ENCODE measurements at regions not wholly inside any gene's neighbourhood (a gene's known extent, or its start where the extent isn't known, plus 50 kb on each side); places are given as distances from the start of the nearest gene placed in this dataset.

DNA sequence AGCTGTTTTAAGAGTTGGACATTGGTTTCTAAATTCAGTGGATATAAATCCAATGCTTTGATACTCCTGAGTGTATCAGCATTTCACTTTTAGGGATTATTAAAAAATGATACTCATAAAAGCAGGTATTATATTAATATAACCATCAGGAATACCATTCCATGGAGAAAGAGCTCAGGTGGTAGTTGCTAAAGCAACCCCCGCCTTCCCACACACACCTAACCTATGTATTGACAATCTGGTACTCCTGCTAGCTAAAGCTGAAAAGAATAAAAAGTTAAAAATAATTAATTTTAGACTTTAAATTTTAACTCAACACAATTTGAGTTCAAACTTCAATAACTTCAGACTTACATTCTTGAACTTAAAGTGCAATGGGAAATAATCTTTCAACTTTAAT, 717.1 kb upstream of the HS3ST1 start (continued):
- TF ChIP-seq KLF12 (CRISPR knock-in tag; IDR thresholded peaks at IDR 0.05; ENCODE audit: borderline replicate concordance) (no peak), ARID2 (CRISPR knock-in tag; IDR thresholded peaks at IDR 0.05; ENCODE audit: borderline replicate concordance) (no peak), SOX5 (CRISPR knock-in tag; IDR thresholded peaks at IDR 0.05; ENCODE audit: borderline replicate concordance) (no peak), GATAD2A (CRISPR knock-in tag; IDR thresholded peaks at IDR 0.05) (no peak), ZNF672 (CRISPR knock-in tag; IDR thresholded peaks at IDR 0.05) (no peak), HBP1 (CRISPR knock-in tag; IDR thresholded peaks at IDR 0.05; ENCODE audit: low read depth) (no peak), POLR2G (IDR thresholded peaks at IDR 0.05; ENCODE audit: low read depth, low read length) (no peak)
- TF ChIP-seq, protein P1, sequence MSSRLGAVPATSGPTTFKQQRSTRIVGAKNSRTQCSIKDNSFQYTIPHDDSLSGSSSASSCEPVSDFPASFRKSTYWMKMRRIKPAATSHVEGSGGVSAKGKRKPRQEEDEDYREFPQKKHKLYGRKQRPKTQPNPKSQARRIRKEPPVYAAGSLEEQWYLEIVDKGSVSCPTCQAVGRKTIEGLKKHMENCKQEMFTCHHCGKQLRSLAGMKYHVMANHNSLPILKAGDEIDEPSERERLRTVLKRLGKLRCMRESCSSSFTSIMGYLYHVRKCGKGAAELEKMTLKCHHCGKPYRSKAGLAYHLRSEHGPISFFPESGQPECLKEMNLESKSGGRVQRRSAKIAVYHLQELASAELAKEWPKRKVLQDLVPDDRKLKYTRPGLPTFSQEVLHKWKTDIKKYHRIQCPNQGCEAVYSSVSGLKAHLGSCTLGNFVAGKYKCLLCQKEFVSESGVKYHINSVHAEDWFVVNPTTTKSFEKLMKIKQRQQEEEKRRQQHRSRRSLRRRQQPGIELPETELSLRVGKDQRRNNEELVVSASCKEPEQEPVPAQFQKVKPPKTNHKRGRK (CRISPR knock-in tag; IDR thresholded peaks at IDR 0.05) = no peak

- ATAC-seq = no peak
- Histone ChIP-seq H3K4me1 (ENCODE audit: insufficient read depth, low read length) (no peaks in the 10 kb centered on the region), H3K27me3 (ENCODE audit: control insufficient read depth in 1 of 2, insufficient read depth in 2 of 2, low read length in 2 of 2) (no peaks in the 10 kb centered on the region), H3K9me3 (ENCODE audit: low read length) (peaks cover 86% of the 10 kb centered on the region), H2AFZ (ENCODE audit: low read length) (no peak overlapping the region), H3K4me3 (replicated peaks in 1 of 3; ENCODE audit: insufficient read depth in 1 of 3, low read depth in 2 of 3, low read length in 3 of 3) (no peak overlapping the region), H3K27ac (ENCODE audit: extremely low read length, insufficient read depth, low read length) (no peak overlapping the region), H3K79me2 (ENCODE audit: insufficient read depth, low read length) (no peaks in the 10 kb centered on the region), H4K20me1 (ENCODE audit: insufficient read depth, low read length) (no peaks in the 10 kb centered on the region), H3K9ac (ENCODE audit: insufficient read depth, low read depth, low read length) (no peak overlapping the region), H3K36me3 (replicated peaks in 1 of 2; ENCODE audit: control insufficient read depth in 1 of 2, insufficient read depth in 2 of 2, low read length in 2 of 2) (no peaks in the 10 kb centered on the region), H3K4me2 (ENCODE audit: low read depth, low read length) (no peak overlapping the region)
- no peak for DNase-seq (ENCODE audit: low spot score)
- intact Hi-C loops (cut with micrococcal nuclease; ENCODE audit: unreplicated experiment) (no loop called here), in situ Hi-C loops (cut with HindIII; ENCODE audit: extremely low pct_ligation_motif_present, low pct_unique_long_range_greater_than_20kb) (no loop called here)
- FAIRE-seq = no peak
- TF ChIP-seq HOXA5 (CRISPR knock-in tag; IDR thresholded peaks at IDR 0.05) = no peak
- TF ChIP-seq MED1 (CRISPR knock-in tag; IDR thresholded peaks at IDR 0.05) = no peak
- TF ChIP-seq, protein P2, sequence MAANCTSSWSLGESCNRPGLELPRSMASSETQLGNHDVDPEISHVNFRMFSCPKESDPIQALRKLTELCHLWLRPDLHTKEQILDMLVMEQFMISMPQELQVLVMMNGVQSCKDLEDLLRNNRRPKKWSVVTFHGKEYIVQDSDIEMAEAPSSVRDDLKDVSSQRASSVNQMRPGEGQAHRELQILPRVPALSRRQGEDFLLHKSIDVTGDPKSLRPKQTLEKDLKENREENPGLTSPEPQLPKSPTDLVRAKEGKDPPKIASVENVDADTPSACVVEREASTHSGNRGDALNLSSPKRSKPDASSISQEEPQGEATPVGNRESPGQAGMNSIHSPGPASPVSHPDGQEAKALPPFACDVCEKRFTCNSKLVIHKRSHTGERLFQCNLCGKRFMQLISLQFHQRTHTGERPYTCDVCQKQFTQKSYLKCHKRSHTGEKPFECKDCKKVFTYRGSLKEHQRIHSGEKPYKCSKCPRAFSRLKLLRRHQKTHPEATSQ (CRISPR knock-in tag; IDR thresholded peaks at IDR 0.05; ENCODE audit: borderline replicate concordance) = no peak
- TF ChIP-seq ZNF12 (CRISPR knock-in tag; IDR thresholded peaks at IDR 0.05) = no peak
- TF ChIP-seq RARG (CRISPR knock-in tag; IDR thresholded peaks at IDR 0.05; ENCODE audit: low read depth) = no peak
- no peak for TF ChIP-seq ZBTB7A (CRISPR knock-in tag; IDR thresholded peaks at IDR 0.05)
- TF ChIP-seq, protein P3, sequence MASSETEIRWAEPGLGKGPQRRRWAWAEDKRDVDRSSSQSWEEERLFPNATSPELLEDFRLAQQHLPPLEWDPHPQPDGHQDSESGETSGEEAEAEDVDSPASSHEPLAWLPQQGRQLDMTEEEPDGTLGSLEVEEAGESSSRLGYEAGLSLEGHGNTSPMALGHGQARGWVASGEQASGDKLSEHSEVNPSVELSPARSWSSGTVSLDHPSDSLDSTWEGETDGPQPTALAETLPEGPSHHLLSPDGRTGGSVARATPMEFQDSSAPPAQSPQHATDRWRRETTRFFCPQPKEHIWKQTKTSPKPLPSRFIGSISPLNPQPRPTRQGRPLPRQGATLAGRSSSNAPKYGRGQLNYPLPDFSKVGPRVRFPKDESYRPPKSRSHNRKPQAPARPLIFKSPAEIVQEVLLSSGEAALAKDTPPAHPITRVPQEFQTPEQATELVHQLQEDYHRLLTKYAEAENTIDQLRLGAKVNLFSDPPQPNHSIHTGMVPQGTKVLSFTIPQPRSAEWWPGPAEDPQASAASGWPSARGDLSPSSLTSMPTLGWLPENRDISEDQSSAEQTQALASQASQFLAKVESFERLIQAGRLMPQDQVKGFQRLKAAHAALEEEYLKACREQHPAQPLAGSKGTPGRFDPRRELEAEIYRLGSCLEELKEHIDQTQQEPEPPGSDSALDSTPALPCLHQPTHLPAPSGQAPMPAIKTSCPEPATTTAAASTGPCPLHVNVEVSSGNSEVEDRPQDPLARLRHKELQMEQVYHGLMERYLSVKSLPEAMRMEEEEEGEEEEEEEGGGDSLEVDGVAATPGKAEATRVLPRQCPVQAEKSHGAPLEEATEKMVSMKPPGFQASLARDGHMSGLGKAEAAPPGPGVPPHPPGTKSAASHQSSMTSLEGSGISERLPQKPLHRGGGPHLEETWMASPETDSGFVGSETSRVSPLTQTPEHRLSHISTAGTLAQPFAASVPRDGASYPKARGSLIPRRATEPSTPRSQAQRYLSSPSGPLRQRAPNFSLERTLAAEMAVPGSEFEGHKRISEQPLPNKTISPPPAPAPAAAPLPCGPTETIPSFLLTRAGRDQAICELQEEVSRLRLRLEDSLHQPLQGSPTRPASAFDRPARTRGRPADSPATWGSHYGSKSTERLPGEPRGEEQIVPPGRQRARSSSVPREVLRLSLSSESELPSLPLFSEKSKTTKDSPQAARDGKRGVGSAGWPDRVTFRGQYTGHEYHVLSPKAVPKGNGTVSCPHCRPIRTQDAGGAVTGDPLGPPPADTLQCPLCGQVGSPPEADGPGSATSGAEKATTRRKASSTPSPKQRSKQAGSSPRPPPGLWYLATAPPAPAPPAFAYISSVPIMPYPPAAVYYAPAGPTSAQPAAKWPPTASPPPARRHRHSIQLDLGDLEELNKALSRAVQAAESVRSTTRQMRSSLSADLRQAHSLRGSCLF (CRISPR knock-in tag; IDR thresholded peaks at IDR 0.05; ENCODE audit: borderline replicate concordance) = no peak
- ChIA-PET CTCF (ENCODE audit: low intra/inter-chr PET ratio, low total read pairs) (no interaction called here), POLR2A (no interaction called here)
- 0% methylated on average over 2 of the region's 2 CpGs for WGBS (ENCODE audit: low lambda C conversion rate)
- BruUV-seq (replicated peaks) = no TSS peak
Measured at GRCh38 chr4:12145106-12145505, 716.4 kb upstream of the HS3ST1 start.

Measured in HepG2 (cell line).